HEK293T (cell line): ENCODE measurements at regions not wholly inside any gene's neighbourhood (a gene's known extent, or its start where the extent isn't known, plus 50 kb on each side); places are given as distances from the start of the nearest gene placed in this dataset.

Source experiments
- CTCF ChIA-PET: fragments of 350-600 bp; formaldehyde crosslinking; extraction: SDS; loops from one replicate; lab custom pipeline; 2021; ENCODE audit warnings: antibody characterized with exemption, inconsistent platforms; lab: Yijun Ruan, JAX
- POLR2A ChIA-PET: fragments of 350-600 bp; formaldehyde crosslinking; extraction: SDS; loops from one replicate; lab custom pipeline; 2020; ENCODE audit warnings: antibody characterized with exemption, inconsistent platforms; lab: Yijun Ruan, JAX
- DNase-seq: peaks from one replicate; pipeline ENCODE4 v3.0.0; 2012; ENCODE audit warnings: mixed read lengths; ENCODE audit errors: extremely low spot score
- ARNT ChIP-seq: fragments of 450-650 bp; IDR thresholded peaks from 2 replicates; pipeline ENCODE4 v1.6.1; 2017; ENCODE audit warnings: mild to moderate bottlenecking
- BHLHE40 ChIP-seq: fragments of 450-650 bp; IDR thresholded peaks from 2 replicates; pipeline ENCODE4 v1.6.1; 2016; ENCODE audit warnings: mild to moderate bottlenecking, moderate library complexity, borderline replicate concordance
- CTBP1 ChIP-seq: fragments of 450-650 bp; IDR thresholded peaks from 2 replicates; pipeline ENCODE4 v1.6.1; 2016; ENCODE audit warnings: borderline replicate concordance
- ELF4 ChIP-seq: fragments of 450-650 bp; IDR thresholded peaks from 2 replicates; pipeline ENCODE4 v1.6.1; 2017; ENCODE audit warnings: antibody characterized with exemption
- FOXA1 ChIP-seq: fragments of 450-650 bp; IDR thresholded peaks from 2 replicates; pipeline ENCODE4 v1.6.1; 2016; ENCODE audit warnings: mild to moderate bottlenecking
- FOXK2 ChIP-seq: fragments of 450-650 bp; IDR thresholded peaks from 2 replicates; pipeline ENCODE4 v1.6.1; 2016; ENCODE audit warnings: mild to moderate bottlenecking
- FOXM1 ChIP-seq: fragments of 450-650 bp; IDR thresholded peaks from 2 replicates; pipeline ENCODE4 v1.6.1; 2017; ENCODE audit warnings: mild to moderate bottlenecking, borderline replicate concordance
- HDGF ChIP-seq: fragments of 450-650 bp; IDR thresholded peaks from 2 replicates; pipeline ENCODE4 v1.6.1; 2017; ENCODE audit warnings: antibody characterized with exemption, borderline replicate concordance
- L3MBTL2 ChIP-seq: fragments of 450-650 bp; conservative IDR thresholded peaks from 2 replicates; pipeline ENCODE4 v1.6.1; 2016; ENCODE audit warnings: mild to moderate bottlenecking
- LEF1 ChIP-seq: fragments of 450-650 bp; IDR thresholded peaks from 2 replicates; pipeline ENCODE4 v1.6.1; 2017; ENCODE audit warnings: mild to moderate bottlenecking, borderline replicate concordance
- NFRKB ChIP-seq: fragments of 450-650 bp; IDR thresholded peaks from 2 replicates; pipeline ENCODE4 v1.6.1; 2016; ENCODE audit warnings: mild to moderate bottlenecking, moderate library complexity
- PKNOX1 ChIP-seq: fragments of 450-650 bp; IDR thresholded peaks from 2 replicates; pipeline ENCODE4 v1.6.1; 2016
- SP1 ChIP-seq: fragments of 450-650 bp; IDR thresholded peaks from 2 replicates; pipeline ENCODE4 v1.6.1; 2017
- SUZ12 ChIP-seq: fragments of 450-650 bp; IDR thresholded peaks from 2 replicates; pipeline ENCODE4 v1.6.1; 2016; ENCODE audit warnings: mild to moderate bottlenecking
- TARDBP ChIP-seq: fragments of 450-650 bp; IDR thresholded peaks from 2 replicates; pipeline ENCODE4 v1.6.1; 2016
- ZNF384 ChIP-seq: fragments of 450-650 bp; IDR thresholded peaks from 2 replicates; pipeline ENCODE4 v1.6.1; 2016

GRCh38 chr22:49276567-49276966 is 551.1 kb downstream of the BRD1 start:
- POLR2A ChIA-PET = no interaction called here
- TF ChIP-seq PKNOX1 = no peak
- TF ChIP-seq ELF4 = no peak
- TF ChIP-seq SP1 = no peak
- TF ChIP-seq HDGF = no peak
- no peak for TF ChIP-seq FOXA1
- TF ChIP-seq FOXM1 = no peak
- TF ChIP-seq FOXK2 = no peak
- no peak for TF ChIP-seq ARNT
- no peak for TF ChIP-seq BHLHE40
- no peak for TF ChIP-seq SUZ12
- TF ChIP-seq LEF1 = no peak
- no peak for TF ChIP-seq CTBP1
- no peak for TF ChIP-seq ZNF384
- CTCF ChIA-PET = no interaction called here
- DNase-seq = no peak

GRCh38 chr22:49274754-49275380 is 552.8 kb downstream of the BRD1 start:
- POLR2A ChIA-PET = no interaction called here
- CTCF ChIA-PET = no interaction called here
- no peak for TF ChIP-seq PKNOX1
- no peak for TF ChIP-seq FOXA1
- no peak for TF ChIP-seq SUZ12
- no peak for TF ChIP-seq ARNT
- no peak for TF ChIP-seq ZNF384
- no peak for TF ChIP-seq LEF1
- DNase-seq = no peak

GRCh38 chr22:49272546-49273125 is 555.0 kb downstream of the BRD1 start:
- no peak for DNase-seq
- ChIA-PET CTCF (no interaction called here), POLR2A (no interaction called here)
- TF ChIP-seq LEF1 (no peak), FOXK2 (no peak), BHLHE40 (no peak), HDGF (no peak), FOXA1 (no peak), ARNT (no peak), FOXM1 (no peak), ELF4 (no peak)

GRCh38 chr22:49271831-49272230 is 555.8 kb downstream of the BRD1 start:
- DNase-seq = no peak
- TF ChIP-seq ELF4 (no peak), SP1 (no peak), PKNOX1 (no peak), FOXM1 (no peak), HDGF (no peak), ZNF384 (no peak), FOXA1 (no peak), TARDBP (no peak), CTBP1 (no peak), L3MBTL2 (no peak), ARNT (no peak)
- POLR2A ChIA-PET = no interaction called here
- CTCF ChIA-PET = no interaction called here

GRCh38 chr22:49271369-49271727 is 556.3 kb downstream of the BRD1 start:
- ChIA-PET CTCF (no interaction called here), POLR2A (no interaction called here)
- TF ChIP-seq SP1 = no peak
- no peak for TF ChIP-seq NFRKB
- TF ChIP-seq TARDBP = no peak
- TF ChIP-seq ZNF384 = no peak
- TF ChIP-seq L3MBTL2 = no peak
- no peak for TF ChIP-seq CTBP1
- no peak for TF ChIP-seq BHLHE40
- TF ChIP-seq ELF4 = no peak
- TF ChIP-seq ARNT = no peak
- no peak for TF ChIP-seq PKNOX1
- no peak for TF ChIP-seq FOXA1
- TF ChIP-seq LEF1 = no peak
- TF ChIP-seq FOXM1 = no peak
- no peak for TF ChIP-seq FOXK2
- no peak for TF ChIP-seq SUZ12
- no peak for DNase-seq
